A673 (cell line): ENCODE measurements at regions not wholly inside any gene's neighbourhood (a gene's known extent, or its start where the extent isn't known, plus 50 kb on each side); places are given as distances from the start of the nearest gene placed in this dataset.

Experiments
- BruUV-seq: library from RNA; stranded (reverse); fragments of 400-500 nt; replicated peaks from 2 replicates; lab custom pipeline; 2021; lab: Mats Ljungman, UMichigan
- CTCF ChIA-PET: fragments of 300-600 bp; sonication (Branson Sonifier 250); formaldehyde crosslinking; loops from one replicate; lab custom pipeline; 2022; ENCODE audit warnings: antibody characterized with exemption; lab: Charles Lee
- POLR2A ChIA-PET: fragments of 300-600 bp; sonication (Branson Sonifier 250); formaldehyde crosslinking; loops from one replicate; lab custom pipeline; 2022; ENCODE audit warnings: antibody characterized with exemption; ENCODE audit not compliant: low non-redundant PET; lab: Charles Lee
- DNase-seq: peaks from one replicate; pipeline ENCODE4 v3.0.0-alpha.2; 2015; ENCODE audit warnings: low spot score
- H3K27ac ChIP-seq: fragments of 200-600 bp; sonication (generic); 2 replicates; pipeline ENCODE4 v1.5.1; 2016; ENCODE audit warnings: mixed run types, low read depth, mild to moderate bottlenecking, mixed read lengths, antibody characterized with exemption, low read length; ENCODE audit not compliant: poor library complexity, severe bottlenecking
- H3K27me3 ChIP-seq: fragments of 200-600 bp; sonication (generic); replicated peaks from 2 replicates; pipeline ENCODE4 v1.6.1; 2017; ENCODE audit warnings: mixed run types, low read depth, mild to moderate bottlenecking, mixed read lengths, antibody characterized with exemption, low read length; ENCODE audit not compliant: insufficient read depth, poor library complexity
- H3K36me3 ChIP-seq: fragments of 200-600 bp; sonication (generic); 2 replicates; pipeline ENCODE4 v1.6.1; 2016; ENCODE audit warnings: mixed run types, mild to moderate bottlenecking, mixed read lengths, antibody characterized with exemption, low read length; ENCODE audit not compliant: insufficient read depth, poor library complexity, severe bottlenecking
- H3K4me1 ChIP-seq: fragments of 200-600 bp; sonication (generic); 2 replicates; pipeline ENCODE4 v1.6.1; 2017; ENCODE audit warnings: mixed run types, mild to moderate bottlenecking, mixed read lengths, antibody characterized with exemption, low read length; ENCODE audit not compliant: insufficient read depth, poor library complexity, severe bottlenecking
- H3K4me3 ChIP-seq: fragments of 200-600 bp; sonication (generic); 2 replicates; pipeline ENCODE4 v1.5.1; 2016; ENCODE audit warnings: low read depth, mixed run types, mild to moderate bottlenecking, mixed read lengths, low read length; ENCODE audit not compliant: poor library complexity, severe bottlenecking
- H3K9me3 ChIP-seq: fragments of 200-600 bp; sonication (generic); 2 replicates; pipeline ENCODE4 v1.6.1; 2016; ENCODE audit warnings: mixed run types, low read depth, mild to moderate bottlenecking, mixed read lengths, antibody characterized with exemption, low read length; ENCODE audit not compliant: poor library complexity, severe bottlenecking
- CTCF ChIP-seq: fragments of 300-800, 200-600 bp; sonication (generic); conservative IDR thresholded peaks from 2 replicates; pipeline ENCODE4 v1.5.1; 2017; ENCODE audit warnings: low read depth, mild to moderate bottlenecking, antibody characterized with exemption, low read length, moderate library complexity, mixed read lengths
- EZH2 ChIP-seq: fragments of 200-600 bp; sonication (generic); IDR thresholded peaks from 2 replicates; pipeline ENCODE4 v1.6.1; 2017; ENCODE audit warnings: borderline replicate concordance, low read depth, mild to moderate bottlenecking, mixed read lengths, antibody characterized with exemption, low read length; ENCODE audit not compliant: poor library complexity, severe bottlenecking
- intact Hi-C: fragments of 100-400 bp; cut with micrococcal nuclease; formaldehyde crosslinking; loops from one replicate; pipeline ENCODE4 v1.10.0; 2022; ENCODE audit not compliant: unreplicated experiment

GRCh38 chr15:35648941-35649340 lies 103.0 kb upstream of the DPH6 start:
- no peak for DNase-seq
- no peaks in the 10 kb centered on the region for H3K27me3 ChIP-seq
- no peaks in the 10 kb centered on the region for H3K36me3 ChIP-seq
- H3K9me3 ChIP-seq, result no peaks in the 10 kb centered on the region
- no peaks in the 10 kb centered on the region for H3K4me1 ChIP-seq
- TF ChIP-seq CTCF (no peak), EZH2 (no peak)
- no peak overlapping the region for H3K27ac ChIP-seq
- intact Hi-C loops, result no loop called here
- no TSS peak for BruUV-seq
- CTCF ChIA-PET, result no interaction called here
- POLR2A ChIA-PET, result no interaction called here
- no peak overlapping the region for H3K4me3 ChIP-seq

GRCh38 chr15:35649575-35649974 lies 103.6 kb upstream of the DPH6 start:
- intact Hi-C loops, result no loop called here
- no peak overlapping the region for H3K27ac ChIP-seq
- H3K9me3 ChIP-seq, result no peaks in the 10 kb centered on the region
- POLR2A ChIA-PET, result no interaction called here
- no peaks in the 10 kb centered on the region for H3K36me3 ChIP-seq
- TF ChIP-seq CTCF, result no peak
- TF ChIP-seq EZH2, result no peak
- DNase-seq, result no peak
- CTCF ChIA-PET, result no interaction called here
- no peaks in the 10 kb centered on the region for H3K27me3 ChIP-seq
- no peak overlapping the region for H3K4me3 ChIP-seq
- no peaks in the 10 kb centered on the region for H3K4me1 ChIP-seq
- BruUV-seq, result no TSS peak

GRCh38 chr15:35654332-35654731 lies 108.4 kb upstream of the DPH6 start:
- DNase-seq, result peak; percentile 26
- Histone ChIP-seq H3K4me3 (no peak overlapping the region), H3K9me3 (no peaks in the 10 kb centered on the region), H3K27me3 (no peaks in the 10 kb centered on the region), H3K4me1 (peaks cover 16% of the 10 kb centered on the region), H3K27ac (no peak overlapping the region), H3K36me3 (no peaks in the 10 kb centered on the region)
- intact Hi-C loops, result no loop called here
- no peak for TF ChIP-seq EZH2
- TF ChIP-seq CTCF, result no peak
- ChIA-PET POLR2A (no interaction called here), CTCF (no interaction called here)
- no TSS peak for BruUV-seq
